ENCODE measurements at regions not wholly inside any gene's neighbourhood (a gene's known extent, or its start where the extent isn't known, plus 50 kb on each side); places are given as distances from the start of the nearest gene placed in this dataset.

- whole genome bisulfite sequencing, 2 donors: 80 to 84% methylated on average over 4 of the region's 4 CpGs
- DNase-seq (no peak), ATAC-seq (peak in 1 of 8 donors; percentile 34)
- no peaks in the 10 kb centered on the region for H3K36me3 ChIP-seq
- TF ChIP-seq CTCF (IDR thresholded peaks at IDR 0.05): no peak
- H3K9me3 ChIP-seq: no peaks in the 10 kb centered on the region
- intact Hi-C loops (cut with DNase I): no loop called here
- H3K27ac ChIP-seq: peak overlapping the region in 5 of 10 donors; percentile 10 to 46 (median 30)
- no peaks in the 10 kb centered on the region for H3K27me3 ChIP-seq
- H3K4me1 ChIP-seq: peaks cover 0 to 39% (median 19%) of the 10 kb centered on the region in 9 donors
- H3K4me3 ChIP-seq: no peak overlapping the region
These were observed 541.0 kb downstream of the SPRY1 start for GRCh38 chr4:123937581-123937980.

DNA sequence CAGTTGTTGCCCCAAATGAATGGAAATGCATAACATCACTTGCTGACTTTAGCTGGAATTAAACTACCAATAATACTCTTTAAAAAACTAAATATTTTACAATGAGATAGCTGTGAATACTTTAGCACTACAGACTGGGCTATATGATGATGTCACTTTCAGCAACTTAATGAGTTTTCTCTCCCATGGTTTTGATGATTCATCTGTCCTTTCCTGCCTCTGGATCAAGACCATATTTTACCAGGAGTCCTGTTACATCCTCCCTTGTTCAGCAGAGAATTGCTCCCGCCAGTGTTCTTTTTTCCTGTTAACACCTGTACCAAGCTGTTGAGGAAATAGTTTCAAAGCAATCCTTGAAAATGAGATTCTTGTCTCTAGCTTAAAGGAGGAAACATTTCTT, 543.0 kb downstream of the SPRY1 start:
- TF ChIP-seq CTCF (IDR thresholded peaks at IDR 0.05): no peak
- peaks cover 0 to 39% (median 19%) of the 10 kb centered on the region in 9 donors for H3K4me1 ChIP-seq
- WGBS, 2 donors: 45 to 66% methylated on average over 1 of the region's 1 CpG
- no peaks in the 10 kb centered on the region for H3K27me3 ChIP-seq
- H3K36me3 ChIP-seq: no peaks in the 10 kb centered on the region
- ATAC-seq (peak in 4 of 8 donors; percentile 30 to 73 (median 56)), DNase-seq (no peak)
- H3K4me3 ChIP-seq: no peak overlapping the region
- no peaks in the 10 kb centered on the region for H3K9me3 ChIP-seq
- intact Hi-C loops (cut with DNase I): no loop called here
- H3K27ac ChIP-seq: peak overlapping the region in 2 of 10 donors; percentile 31 to 46

DNA sequence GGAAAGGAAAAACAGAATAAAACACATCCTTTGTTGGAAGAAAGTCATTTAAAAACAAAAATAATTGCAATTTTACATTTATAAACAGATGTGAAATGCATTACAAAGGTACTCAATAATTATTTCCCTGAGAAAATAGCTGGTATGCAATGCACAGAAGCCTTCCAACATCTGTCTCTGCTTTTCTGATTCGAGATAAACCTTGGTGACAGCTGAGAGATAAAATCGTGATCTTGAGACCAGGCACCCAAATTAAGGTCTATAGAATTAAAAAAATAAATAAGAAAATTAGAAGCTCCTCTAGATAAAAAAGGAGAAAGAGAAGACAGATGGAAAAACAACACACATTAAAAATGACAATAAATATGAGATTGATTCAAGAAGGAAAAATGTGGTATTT, 544.0 kb downstream of the SPRY1 start:
- no peak for DNase-seq
- Histone ChIP-seq H3K27me3 (no peaks in the 10 kb centered on the region), H3K9me3 (no peaks in the 10 kb centered on the region), H3K27ac (no peak overlapping the region), H3K36me3 (no peaks in the 10 kb centered on the region), H3K4me1 (peaks cover 0 to 39% (median 19%) of the 10 kb centered on the region in 9 donors), H3K4me3 (no peak overlapping the region)
- no peak for TF ChIP-seq CTCF (IDR thresholded peaks at IDR 0.05)
- ATAC-seq: no peak
- 41 to 42% methylated on average over 2 of the region's 2 CpGs for WGBS, 2 donors
- intact Hi-C loops (cut with DNase I): no loop called here

DNA sequence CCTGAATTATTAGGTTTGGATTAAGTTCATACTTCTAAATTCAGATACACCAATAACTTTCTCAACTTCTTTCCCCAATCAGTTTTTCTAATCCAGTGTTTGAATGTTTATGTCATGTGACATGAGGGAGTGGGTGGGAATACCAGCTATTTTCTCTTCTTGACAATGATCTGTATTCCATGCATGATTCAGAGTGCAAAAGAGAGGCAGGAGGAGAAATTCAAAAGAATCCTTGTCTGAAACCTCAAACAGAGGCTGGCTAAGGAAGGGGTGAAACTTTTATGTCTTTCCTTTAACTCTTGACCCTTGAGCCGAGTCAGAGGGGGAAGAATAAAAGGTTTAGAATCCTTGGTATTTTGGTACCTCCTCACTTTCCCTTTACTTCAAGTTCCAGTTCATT, 544.7 kb downstream of the SPRY1 start:
- intact Hi-C loops (cut with DNase I): no loop called here
- H3K4me1 ChIP-seq: peaks cover 0 to 34% (median 19%) of the 10 kb centered on the region in 9 donors
- no peak overlapping the region for H3K4me3 ChIP-seq
- no peaks in the 10 kb centered on the region for H3K9me3 ChIP-seq
- no peak for DNase-seq
- H3K27me3 ChIP-seq: no peaks in the 10 kb centered on the region
- TF ChIP-seq CTCF (IDR thresholded peaks at IDR 0.05): no peak
- ATAC-seq: no peak
- WGBS, 2 donors: 69 to 83% methylated on average over 1 of the region's 1 CpG
- no peak overlapping the region for H3K27ac ChIP-seq
- no peaks in the 10 kb centered on the region for H3K36me3 ChIP-seq
